AG04450 (cell line): ENCODE measurements at regions not wholly inside any gene's neighbourhood (a gene's known extent, or its start where the extent isn't known, plus 50 kb on each side); places are given as distances from the start of the nearest gene placed in this dataset.

Experiments used
- CTCF ChIA-PET: fragments of 300-600, 350-600 bp; formaldehyde crosslinking; extraction: SDS; loops from one replicate; lab custom pipeline; 2022; ENCODE audit warnings: antibody characterized with exemption, inconsistent platforms; lab: Charles Lee
- POLR2A ChIA-PET: fragments of 350-600 bp; formaldehyde crosslinking; extraction: SDS; loops from one replicate; lab custom pipeline; 2021; ENCODE audit warnings: antibody characterized with exemption, inconsistent platforms; lab: Yijun Ruan, JAX
- DNase-seq: peaks from one replicate; pipeline ENCODE4 v3.0.0-alpha.2; 2011; ENCODE audit warnings: low read depth, low spot score
- H3K27ac ChIP-seq: one replicate; pipeline ENCODE4 v1.5.1; 2012; ENCODE audit warnings: low read depth, low read length, control low read depth
- H3K27me3 ChIP-seq: one replicate; pipeline ENCODE4 v1.6.0; 2012; ENCODE audit warnings: low read length; ENCODE audit not compliant: control insufficient read depth, insufficient read depth
- H3K4me3 ChIP-seq: 2 replicates; pipeline ENCODE4 v1.5.1; 2011; ENCODE audit warnings: mild to moderate bottlenecking, low read depth, low read length, control low read depth
- H3K9me3 ChIP-seq: 2 replicates; pipeline ENCODE4 v1.5.1; 2012; ENCODE audit warnings: low read length; ENCODE audit not compliant: control insufficient read depth, insufficient read depth
- TF ChIP-seq, protein P1 (sequence below): IDR thresholded peaks from 2 replicates; pipeline ENCODE4 v1.5.1; 2011; ENCODE audit warnings: low read depth, low read length, control low read depth, inconsistent platforms

DNA sequence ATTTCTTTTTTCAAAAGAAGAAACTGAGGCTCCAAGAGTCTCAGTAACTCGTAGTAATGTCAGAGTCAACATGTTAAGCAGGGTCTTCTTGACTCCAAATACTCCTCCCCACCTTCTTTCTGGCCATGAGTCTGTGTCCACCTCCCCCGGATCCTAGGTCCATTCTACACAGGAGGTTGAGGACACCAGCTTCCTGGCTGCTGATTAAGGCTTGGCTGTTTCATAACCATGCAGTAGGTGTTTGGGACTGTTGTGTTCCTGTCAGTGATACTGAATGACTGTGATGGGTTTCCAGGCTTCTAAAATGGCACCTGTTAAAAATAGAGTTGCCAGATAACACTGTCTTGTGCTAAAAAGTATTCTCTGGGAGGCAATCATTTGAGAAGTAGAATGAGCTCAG lies 130.8 kb upstream of the IL12A start:
- Histone ChIP-seq H3K4me3 (no peak overlapping the region), H3K9me3 (no peaks in the 10 kb centered on the region; the same call in 1 of the 2 replicates), H3K27ac (no peak overlapping the region), H3K27me3 (no peaks in the 10 kb centered on the region)
- DNase-seq: no peak
- TF ChIP-seq, protein P1, sequence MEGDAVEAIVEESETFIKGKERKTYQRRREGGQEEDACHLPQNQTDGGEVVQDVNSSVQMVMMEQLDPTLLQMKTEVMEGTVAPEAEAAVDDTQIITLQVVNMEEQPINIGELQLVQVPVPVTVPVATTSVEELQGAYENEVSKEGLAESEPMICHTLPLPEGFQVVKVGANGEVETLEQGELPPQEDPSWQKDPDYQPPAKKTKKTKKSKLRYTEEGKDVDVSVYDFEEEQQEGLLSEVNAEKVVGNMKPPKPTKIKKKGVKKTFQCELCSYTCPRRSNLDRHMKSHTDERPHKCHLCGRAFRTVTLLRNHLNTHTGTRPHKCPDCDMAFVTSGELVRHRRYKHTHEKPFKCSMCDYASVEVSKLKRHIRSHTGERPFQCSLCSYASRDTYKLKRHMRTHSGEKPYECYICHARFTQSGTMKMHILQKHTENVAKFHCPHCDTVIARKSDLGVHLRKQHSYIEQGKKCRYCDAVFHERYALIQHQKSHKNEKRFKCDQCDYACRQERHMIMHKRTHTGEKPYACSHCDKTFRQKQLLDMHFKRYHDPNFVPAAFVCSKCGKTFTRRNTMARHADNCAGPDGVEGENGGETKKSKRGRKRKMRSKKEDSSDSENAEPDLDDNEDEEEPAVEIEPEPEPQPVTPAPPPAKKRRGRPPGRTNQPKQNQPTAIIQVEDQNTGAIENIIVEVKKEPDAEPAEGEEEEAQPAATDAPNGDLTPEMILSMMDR: no peak
- ChIA-PET POLR2A (no interaction called here), CTCF (interaction anchor here (1.5 to 1.8 kb wide), 2 partner anchors 27 to 30 kb away, joined by 3 to 5 read pairs; no protein-coding TSS in a partner anchor)

DNA sequence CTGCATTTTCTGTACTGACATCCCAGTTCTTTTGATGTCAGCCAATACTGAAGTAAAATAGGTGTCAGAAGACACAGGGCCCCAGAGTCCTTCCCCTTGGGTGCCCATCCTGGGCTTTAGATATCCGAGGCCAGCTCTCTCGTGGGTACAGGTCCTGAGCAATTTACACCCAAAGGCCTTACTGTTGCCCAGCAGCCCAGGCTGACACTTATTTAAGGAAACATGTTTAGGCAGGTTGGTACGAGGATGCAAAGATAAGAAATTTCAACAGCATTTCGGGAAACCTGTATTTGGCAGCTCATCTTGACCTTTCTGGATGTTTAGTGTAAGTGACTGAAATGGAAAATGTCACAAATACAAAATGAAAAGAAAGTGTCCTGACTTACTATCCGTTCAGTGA lies 130.0 kb upstream of the IL12A start:
- ChIA-PET CTCF (interaction anchor here (1.5 to 2.5 kb wide), 4 partner anchors 26 to 147 kb away, joined by 3 to 9 read pairs (median 6); no protein-coding TSS in a partner anchor), POLR2A (no interaction called here)
- no peak overlapping the region for H3K27ac ChIP-seq

DNA sequence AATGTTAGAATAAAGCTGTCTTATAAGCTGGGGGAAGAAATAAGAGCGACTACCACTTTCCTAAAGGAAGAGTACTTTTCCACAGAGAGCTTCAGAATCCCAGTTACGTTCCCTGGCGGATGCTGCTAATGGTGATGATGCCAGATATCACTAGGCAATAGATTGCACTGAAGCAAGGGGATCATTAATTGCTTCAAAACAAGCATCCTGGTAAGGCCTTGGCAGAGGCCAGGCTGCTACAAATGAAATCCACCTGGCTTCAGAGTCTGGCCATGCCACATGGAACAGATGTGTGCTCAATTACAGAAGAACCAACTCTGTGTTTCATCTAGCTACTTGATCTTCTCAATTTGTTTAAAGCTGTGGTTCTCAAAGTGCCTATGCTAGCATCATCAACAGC lies 129.2 kb upstream of the IL12A start:
- H3K4me3 ChIP-seq: no peak overlapping the region
- no peak for DNase-seq
- no peaks in the 10 kb centered on the region; the same call in 1 of the 2 replicates for H3K9me3 ChIP-seq
- TF ChIP-seq, protein P1: no peak
- no peak overlapping the region for H3K27ac ChIP-seq
- ChIA-PET POLR2A (no interaction called here), CTCF (interaction anchor here (2.2 to 2.5 kb wide), 2 partner anchors 31 to 146 kb away, joined by 7 to 9 read pairs; no protein-coding TSS in a partner anchor)
- no peaks in the 10 kb centered on the region for H3K27me3 ChIP-seq

More for the DNA sequence above, 130.0 kb upstream of the IL12A start:
- Histone ChIP-seq H3K27me3 (no peaks in the 10 kb centered on the region), H3K9me3 (no peaks in the 10 kb centered on the region; the same call in 1 of the 2 replicates), H3K4me3 (no peak overlapping the region)
- DNase-seq: no peak
- TF ChIP-seq, protein P1: no peak

DNA sequence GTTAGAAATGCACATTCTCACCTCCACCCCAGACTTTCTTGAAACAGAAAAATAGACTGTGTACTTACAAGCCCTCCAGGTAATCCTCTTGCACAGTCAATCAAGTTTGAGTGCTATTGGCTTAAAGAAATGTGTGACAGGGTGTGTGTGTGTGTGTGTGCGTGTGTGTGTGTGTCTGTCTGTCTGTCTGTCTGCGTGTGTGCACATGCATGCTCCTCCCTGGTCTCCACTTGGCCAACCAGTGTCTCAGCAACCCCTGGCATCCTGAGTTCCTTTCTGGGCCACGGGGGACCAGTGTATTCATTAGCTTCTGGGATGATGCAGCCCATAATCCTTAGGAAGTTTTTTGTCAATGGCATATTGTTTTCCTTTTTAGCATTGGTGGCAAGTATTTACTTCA lies 128.8 kb upstream of the IL12A start:
- Histone ChIP-seq H3K9me3 (no peaks in the 10 kb centered on the region; the same call in 1 of the 2 replicates), H3K4me3 (no peak overlapping the region), H3K27me3 (no peaks in the 10 kb centered on the region), H3K27ac (no peak overlapping the region)
- TF ChIP-seq, protein P1: no peak
- DNase-seq: no peak
- ChIA-PET POLR2A (no interaction called here), CTCF (interaction anchor here (0.6 to 2.5 kb wide), 3 partner anchors 32 to 172 kb away, joined by 3 to 9 read pairs (median 7); no protein-coding TSS in a partner anchor)

DNA sequence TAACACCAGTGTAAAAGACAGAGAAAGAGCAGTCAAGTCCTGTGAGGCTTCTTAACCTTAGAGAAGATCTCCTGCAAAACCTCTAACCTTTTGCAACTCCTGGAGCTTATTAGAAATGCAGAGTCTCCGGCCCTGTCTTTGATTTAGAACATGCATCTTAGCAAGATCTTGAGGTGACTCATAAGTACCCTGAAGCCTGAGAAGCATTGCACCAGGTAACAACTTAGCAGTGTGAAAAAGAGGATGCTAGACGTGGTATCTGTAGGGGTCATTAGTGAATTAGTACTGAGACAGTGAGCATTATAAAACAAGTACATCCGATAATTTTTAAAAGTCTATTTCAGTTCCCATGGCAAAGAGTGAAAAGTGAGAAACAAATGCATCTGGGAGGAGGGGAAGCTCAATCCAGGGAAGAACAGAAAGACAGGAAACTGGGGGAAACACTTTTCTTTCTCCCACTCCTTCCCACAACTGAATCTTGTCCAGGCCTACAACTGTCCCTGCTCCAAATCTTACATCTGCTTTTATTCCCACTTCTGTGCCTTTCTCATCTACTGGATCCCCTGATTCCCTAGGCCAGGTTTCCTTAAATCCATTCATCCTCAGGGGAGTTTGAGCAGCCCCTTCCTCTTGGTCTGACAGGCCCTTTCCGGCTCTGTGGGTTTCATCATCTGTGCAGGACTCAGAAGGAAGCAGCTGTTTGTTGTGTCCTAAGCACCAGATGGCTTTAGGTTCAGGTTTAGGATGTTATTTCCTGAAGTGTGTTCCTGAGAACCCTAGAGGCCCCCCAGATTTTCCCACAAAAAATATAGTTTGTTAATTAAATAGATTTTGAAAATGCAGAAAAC lies 128.1 kb upstream of the IL12A start:
- POLR2A ChIA-PET: no interaction called here
- H3K9me3 ChIP-seq: no peaks in the 10 kb centered on the region; the same call in 1 of the 2 replicates
- CTCF ChIA-PET: interaction anchor here (0.6 to 2.5 kb wide), 3 partner anchors 32 to 171 kb away, joined by 3 to 9 read pairs (median 7); no protein-coding TSS in a partner anchor
- H3K4me3 ChIP-seq: no peak overlapping the region
- H3K27me3 ChIP-seq: no peaks in the 10 kb centered on the region
- H3K27ac ChIP-seq: no peak overlapping the region
- DNase-seq: no peak
- TF ChIP-seq, protein P1: no peak
